ENCODE measurements at regions not wholly inside any gene's neighbourhood (a gene's known extent, or its start where the extent isn't known, plus 50 kb on each side); places are given as distances from the start of the nearest gene placed in this dataset.
"Not testable (repeated sequence)": the region's sequence is repeated elsewhere in the genome, so short reads cannot be mapped to it uniquely, and the experiment has no call there.

DNA sequence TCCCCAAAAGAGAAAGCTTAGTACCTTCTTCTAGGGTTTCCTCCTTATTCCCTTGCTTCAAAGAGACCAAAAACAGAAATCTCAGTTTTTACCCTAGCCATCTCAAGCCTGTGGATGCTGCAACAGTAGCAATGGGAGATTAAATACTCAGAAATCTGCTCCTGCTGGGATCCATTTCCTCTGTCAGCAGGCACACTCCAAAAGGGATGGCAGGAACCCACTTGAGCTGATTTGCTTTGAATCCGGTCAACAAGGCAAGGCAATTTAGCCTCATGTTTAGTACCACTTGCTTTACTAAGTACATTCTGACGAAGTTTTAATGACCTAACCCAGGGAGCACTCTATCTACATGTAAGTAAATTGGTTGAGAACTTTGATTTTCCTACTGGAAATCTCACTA is 590.0 kb upstream of the ADAMTS9 start:
- TF ChIP-seq, protein P1, sequence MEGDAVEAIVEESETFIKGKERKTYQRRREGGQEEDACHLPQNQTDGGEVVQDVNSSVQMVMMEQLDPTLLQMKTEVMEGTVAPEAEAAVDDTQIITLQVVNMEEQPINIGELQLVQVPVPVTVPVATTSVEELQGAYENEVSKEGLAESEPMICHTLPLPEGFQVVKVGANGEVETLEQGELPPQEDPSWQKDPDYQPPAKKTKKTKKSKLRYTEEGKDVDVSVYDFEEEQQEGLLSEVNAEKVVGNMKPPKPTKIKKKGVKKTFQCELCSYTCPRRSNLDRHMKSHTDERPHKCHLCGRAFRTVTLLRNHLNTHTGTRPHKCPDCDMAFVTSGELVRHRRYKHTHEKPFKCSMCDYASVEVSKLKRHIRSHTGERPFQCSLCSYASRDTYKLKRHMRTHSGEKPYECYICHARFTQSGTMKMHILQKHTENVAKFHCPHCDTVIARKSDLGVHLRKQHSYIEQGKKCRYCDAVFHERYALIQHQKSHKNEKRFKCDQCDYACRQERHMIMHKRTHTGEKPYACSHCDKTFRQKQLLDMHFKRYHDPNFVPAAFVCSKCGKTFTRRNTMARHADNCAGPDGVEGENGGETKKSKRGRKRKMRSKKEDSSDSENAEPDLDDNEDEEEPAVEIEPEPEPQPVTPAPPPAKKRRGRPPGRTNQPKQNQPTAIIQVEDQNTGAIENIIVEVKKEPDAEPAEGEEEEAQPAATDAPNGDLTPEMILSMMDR (IDR thresholded peaks at IDR 0.05; ENCODE audit: low read depth, low read length), result no peak

DNA sequence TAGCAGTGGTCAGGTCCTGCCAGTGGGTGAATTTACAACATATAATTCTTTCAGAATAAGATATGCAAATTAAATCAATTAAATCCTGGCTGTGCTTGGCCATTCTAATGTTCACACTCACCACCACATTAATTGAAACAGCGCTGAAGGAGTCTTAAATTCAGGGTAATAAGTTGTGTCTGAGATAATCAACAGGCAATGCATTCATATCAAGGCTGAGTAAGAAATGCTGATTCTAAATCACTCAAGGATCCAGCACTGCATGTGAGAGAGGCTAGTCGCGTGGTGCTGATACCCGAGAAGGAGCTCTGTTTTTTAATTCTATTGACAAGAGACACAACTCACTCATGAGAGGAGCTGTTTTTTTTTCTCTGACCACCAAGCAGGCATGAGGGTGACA is 588.8 kb upstream of the ADAMTS9 start:
- TF ChIP-seq, protein P1 (IDR thresholded peaks at IDR 0.05; ENCODE audit: low read depth, low read length), result no peak

More for the DNA sequence above, 590.0 kb upstream of the ADAMTS9 start:
- DNase-seq (ENCODE audit: extremely low read depth, low read depth), result no peak

DNA sequence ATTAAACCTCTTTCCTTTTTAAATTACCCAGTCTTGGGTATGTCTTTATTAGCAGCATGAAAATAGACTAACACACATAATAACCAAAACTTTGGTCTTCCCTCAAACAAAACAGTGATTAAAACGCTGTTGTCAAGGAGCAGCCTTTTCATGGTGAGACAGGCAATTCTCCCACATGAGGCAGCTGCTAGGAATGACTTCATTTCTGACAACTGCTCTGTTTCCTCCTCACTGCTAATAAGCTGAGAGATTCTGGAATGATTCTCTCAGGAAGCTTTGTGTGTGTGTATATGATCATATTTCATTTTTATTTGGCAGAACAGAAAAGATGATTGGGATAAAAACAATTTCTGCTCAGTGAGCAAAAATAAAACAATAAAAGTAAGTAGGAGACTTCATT is 580.6 kb upstream of the ADAMTS9 start:
- no peak for DNase-seq (ENCODE audit: extremely low read depth, low read depth)
- TF ChIP-seq, protein P1 (IDR thresholded peaks at IDR 0.05; ENCODE audit: low read depth, low read length), result no peak

More for the DNA sequence above, 588.8 kb upstream of the ADAMTS9 start:
- DNase-seq (ENCODE audit: extremely low read depth, low read depth), result no peak

DNA sequence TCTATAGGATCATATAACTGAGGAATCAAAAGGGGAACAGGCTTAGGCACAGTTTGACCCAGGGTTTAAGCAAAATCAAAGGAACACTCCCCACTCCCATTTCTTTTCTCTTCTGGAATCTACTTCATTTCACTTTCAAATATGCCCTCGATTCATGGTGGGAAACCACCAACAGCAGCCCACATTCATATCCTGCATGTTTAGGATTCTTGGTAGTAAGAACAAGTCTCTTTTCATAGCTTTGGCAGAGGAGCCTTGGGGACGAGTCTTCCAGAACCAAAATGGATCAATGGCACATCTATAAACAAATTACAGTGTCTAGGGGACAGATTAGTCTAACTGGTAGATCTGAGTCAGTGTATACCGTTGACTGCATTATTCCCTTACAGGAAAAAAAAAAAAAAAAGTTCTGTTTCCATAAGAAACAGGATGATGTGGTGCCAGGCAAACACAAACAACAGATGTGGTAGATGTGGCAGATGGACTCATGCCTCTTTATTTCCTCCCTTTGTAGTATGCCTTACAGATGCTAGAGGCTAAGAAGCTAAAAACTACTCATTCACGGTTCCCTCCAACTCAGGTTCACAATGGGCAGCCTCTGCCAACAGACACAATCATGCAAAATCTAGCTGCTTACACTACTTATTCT is 578.3 kb upstream of the ADAMTS9 start:
- DNase-seq (ENCODE audit: extremely low read depth, low read depth), result no peak
- TF ChIP-seq, protein P1 (IDR thresholded peaks at IDR 0.05; ENCODE audit: low read depth, low read length), result no peak

DNA sequence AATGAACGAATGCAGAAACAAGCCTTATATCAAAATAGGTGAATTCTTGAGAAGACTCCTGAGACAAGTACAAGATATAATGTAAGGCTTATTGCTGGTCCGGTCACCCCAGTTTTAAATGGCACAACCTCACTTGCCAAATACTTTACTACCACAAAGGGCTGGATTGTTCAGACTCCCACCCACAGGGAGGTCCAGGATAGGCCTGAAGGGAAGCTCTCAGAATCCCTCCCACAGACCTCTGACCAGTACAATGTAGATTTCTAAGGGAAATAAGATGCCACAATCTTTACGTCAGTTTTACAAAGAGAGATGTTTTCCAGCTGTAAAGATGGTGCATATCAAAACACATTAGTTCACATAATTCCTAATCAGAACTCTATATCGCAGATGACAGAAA is 577.7 kb upstream of the ADAMTS9 start:
- DNase-seq (ENCODE audit: extremely low read depth, low read depth), result no peak
- TF ChIP-seq, protein P1 (IDR thresholded peaks at IDR 0.05; ENCODE audit: low read depth, low read length), result no peak

DNA sequence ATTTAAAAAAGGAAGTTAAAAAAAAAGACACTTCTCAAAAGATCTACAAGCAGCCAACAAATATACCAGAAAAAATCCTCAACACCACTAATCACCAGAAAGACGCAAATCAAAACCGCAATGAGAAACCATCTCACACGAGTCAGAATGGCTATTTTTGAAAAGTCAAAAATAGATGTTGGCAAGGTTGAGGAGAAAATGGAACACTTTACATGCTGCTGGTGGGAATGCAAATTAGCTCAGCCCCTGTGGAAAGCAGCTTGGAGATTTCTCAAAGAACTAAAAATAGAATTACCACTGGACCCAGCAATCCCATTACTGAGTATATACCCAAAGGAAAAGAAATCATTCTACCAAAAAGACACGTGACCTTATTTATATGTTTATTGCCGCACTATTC is 574.7 kb upstream of the ADAMTS9 start:
- DNase-seq (ENCODE audit: extremely low read depth, low read depth), result no peak
- TF ChIP-seq, protein P1 (IDR thresholded peaks at IDR 0.05; ENCODE audit: low read depth, low read length), result no peak

DNA sequence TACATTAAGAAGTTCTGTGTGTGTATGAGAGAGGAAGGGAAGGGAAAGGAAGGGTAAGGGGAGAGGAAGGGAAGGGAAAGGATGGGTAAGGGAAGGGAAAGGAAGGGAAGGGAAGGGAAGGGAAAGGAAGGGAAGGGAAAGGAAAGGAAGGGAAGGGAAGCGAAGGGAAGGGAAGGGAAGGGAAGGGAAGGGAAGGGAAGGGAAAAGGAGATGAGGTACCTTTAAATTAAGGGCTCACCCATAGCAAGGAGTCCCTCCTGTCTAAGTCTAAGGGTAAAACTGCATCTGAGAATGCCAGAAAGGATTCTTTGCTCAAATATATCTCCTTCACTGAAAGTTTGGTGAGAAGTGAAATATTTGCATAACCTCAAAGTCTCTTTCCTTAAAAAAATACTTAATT is 572.1 kb upstream of the ADAMTS9 start:
- DNase-seq (ENCODE audit: extremely low read depth, low read depth), result no peak
- TF ChIP-seq, protein P1 (IDR thresholded peaks at IDR 0.05; ENCODE audit: low read depth, low read length), result no peak

DNA sequence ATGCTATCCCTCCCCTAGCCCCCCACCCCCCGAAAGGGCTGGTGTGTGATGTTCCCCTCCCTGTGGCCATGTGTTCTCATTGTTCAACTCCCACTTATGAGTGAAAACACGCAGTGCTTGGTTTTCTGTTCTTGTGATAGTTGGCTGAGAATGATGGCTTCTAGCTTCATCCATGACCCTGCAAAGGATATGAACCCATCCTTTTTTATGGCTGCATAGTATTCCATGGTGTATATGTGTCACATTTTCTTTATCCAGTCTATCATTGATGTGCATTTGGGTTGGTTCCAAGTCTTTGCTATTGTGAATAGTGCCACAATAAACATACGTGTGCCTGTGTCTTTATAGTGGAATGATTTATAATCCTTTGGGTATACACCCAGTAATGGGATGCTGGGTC is 565.1 kb upstream of the ADAMTS9 start:
- not testable (repeated sequence) for DNase-seq (ENCODE audit: extremely low read depth, low read depth)

All from AG09319 (cell line).